DND-41 (cell line): ENCODE measurements at regions not wholly inside any gene's neighbourhood (a gene's known extent, or its start where the extent isn't known, plus 50 kb on each side); places are given as distances from the start of the nearest gene placed in this dataset.

Experiments used
- ATAC-seq: fragments of 200-7000 bp; cut with Tn5 transposase; 3 replicates; pipeline ENCODE4 v1.9.1; 2021; ENCODE audit warnings: low read depth; ENCODE audit not compliant: insufficient read depth
- DNase-seq: peaks from one replicate; pipeline ENCODE4 v3.0.0-alpha.2; 2020
- H2AFZ ChIP-seq: 2 replicates; pipeline ENCODE4 v1.6.0; 2012; ENCODE audit warnings: low read depth, low read length
- H3K27ac ChIP-seq: 2 replicates; pipeline ENCODE4 v1.5.1; 2012; ENCODE audit warnings: low read length, inconsistent platforms
- H3K27me3 ChIP-seq: fragments of 200-600 bp; sonication (generic); 2 replicates; pipeline ENCODE4 v1.6.0; 2012; ENCODE audit warnings: low read length, mild to moderate bottlenecking, inconsistent platforms; ENCODE audit not compliant: insufficient read depth, poor library complexity
- H3K36me3 ChIP-seq: 2 replicates; pipeline ENCODE4 v1.5.1; 2012; ENCODE audit warnings: low read length, inconsistent platforms; ENCODE audit not compliant: insufficient read depth
- H3K4me1 ChIP-seq: 2 replicates; pipeline ENCODE4 v1.5.1; 2012; ENCODE audit warnings: mild to moderate bottlenecking, low read length; ENCODE audit not compliant: insufficient read depth
- H3K4me2 ChIP-seq: 2 replicates; pipeline ENCODE4 v1.6.0; 2012; ENCODE audit warnings: mild to moderate bottlenecking, moderate library complexity, low read length, inconsistent platforms; ENCODE audit not compliant: insufficient read depth
- H3K4me3 ChIP-seq, 2 experiments: fragments of 200-600 bp in 1 of 2; shearing (Covaris generic) in 1 of 2; 2 replicates each; pipeline ENCODE4 v1.5.1; 2012 to 2016; ENCODE audit warnings: inconsistent platforms in 2 of 2, low read length in 2 of 2, mild to moderate bottlenecking in 2 of 2, low read depth in 1 of 2, moderate library complexity in 1 of 2
- H3K79me2 ChIP-seq: 2 replicates; pipeline ENCODE4 v1.6.0; 2012; ENCODE audit warnings: low read length, inconsistent platforms; ENCODE audit not compliant: insufficient read depth
- H3K9ac ChIP-seq: 2 replicates; pipeline ENCODE4 v1.6.0; 2012; ENCODE audit warnings: low read depth, mild to moderate bottlenecking, inconsistent platforms, low read length, moderate library complexity
- H3K9me3 ChIP-seq: 2 replicates; pipeline ENCODE4 v1.5.1; 2012; ENCODE audit warnings: low read length, moderate library complexity, mild to moderate bottlenecking, inconsistent platforms; ENCODE audit not compliant: insufficient read depth, severe bottlenecking
- H4K20me1 ChIP-seq: 2 replicates; pipeline ENCODE4 v1.6.0; 2012; ENCODE audit warnings: low read length; ENCODE audit not compliant: insufficient read depth
- CTCF ChIP-seq: IDR thresholded peaks from 2 replicates; pipeline ENCODE4 v1.5.1; 2012; ENCODE audit warnings: borderline replicate concordance, low read length, moderate library complexity, mild to moderate bottlenecking; ENCODE audit not compliant: poor library complexity, severe bottlenecking; ENCODE audit errors: extremely low read depth
- EZH2 ChIP-seq: IDR thresholded peaks from 3 replicates; pipeline ENCODE4 v1.6.1; 2012; ENCODE audit warnings: borderline replicate concordance, low read depth, mild to moderate bottlenecking, moderate library complexity, low read length, inconsistent platforms; ENCODE audit not compliant: severe bottlenecking

GRCh38 chr20:40510622-40511021 lies 178.4 kb downstream of the MAFB start:
- ATAC-seq (no peak), DNase-seq (no peak)
- Histone ChIP-seq H3K36me3 (no peaks in the 10 kb centered on the region), H3K27me3 (peaks cover 15% of the 10 kb centered on the region), H3K9ac (no peak overlapping the region), H3K4me1 (no peaks in the 10 kb centered on the region), H3K4me2 (no peak overlapping the region), H2AFZ (no peak overlapping the region), H4K20me1 (no peaks in the 10 kb centered on the region), H3K79me2 (no peaks in the 10 kb centered on the region), H3K4me3 (no peak overlapping the region), H3K27ac (no peak overlapping the region), H3K9me3 (no peaks in the 10 kb centered on the region)
- TF ChIP-seq EZH2: no peak
- no peak for TF ChIP-seq CTCF

- H3K9ac ChIP-seq: no peak overlapping the region
- H3K27ac ChIP-seq: no peak overlapping the region
- no peak overlapping the region for H2AFZ ChIP-seq
- no peaks in the 10 kb centered on the region for H3K36me3 ChIP-seq
- no peak overlapping the region for H3K4me3 ChIP-seq
- H4K20me1 ChIP-seq: no peaks in the 10 kb centered on the region
- no peak for DNase-seq
- TF ChIP-seq CTCF (no peak), EZH2 (no peak)
- peaks cover 15% of the 10 kb centered on the region for H3K27me3 ChIP-seq
- no peaks in the 10 kb centered on the region for H3K79me2 ChIP-seq
- no peaks in the 10 kb centered on the region for H3K9me3 ChIP-seq
- H3K4me1 ChIP-seq: no peaks in the 10 kb centered on the region
- H3K4me2 ChIP-seq: no peak overlapping the region
- ATAC-seq: no peak
These were observed 180.2 kb downstream of the MAFB start for GRCh38 chr20:40508821-40509220.

- H3K4me3 ChIP-seq: no peak overlapping the region
- H3K9ac ChIP-seq: no peak overlapping the region
- ATAC-seq (peak; percentile 77), DNase-seq (peak; percentile 61)
- peaks cover 12% of the 10 kb centered on the region for H3K27me3 ChIP-seq
- no peak overlapping the region for H3K4me2 ChIP-seq
- H3K36me3 ChIP-seq: no peaks in the 10 kb centered on the region
- no peak overlapping the region for H2AFZ ChIP-seq
- H3K79me2 ChIP-seq: no peaks in the 10 kb centered on the region
- H4K20me1 ChIP-seq: no peaks in the 10 kb centered on the region
- H3K27ac ChIP-seq: no peak overlapping the region
- no peaks in the 10 kb centered on the region for H3K4me1 ChIP-seq
- H3K9me3 ChIP-seq: no peaks in the 10 kb centered on the region
- TF ChIP-seq CTCF: no peak
- no peak for TF ChIP-seq EZH2
These were observed 182.5 kb downstream of the MAFB start for GRCh38 chr20:40506537-40506939.

- Histone ChIP-seq H3K4me1 (no peaks in the 10 kb centered on the region), H3K4me2 (no peak overlapping the region), H3K4me3 (no peak overlapping the region), H3K27ac (no peak overlapping the region), H3K79me2 (no peaks in the 10 kb centered on the region), H3K9me3 (no peaks in the 10 kb centered on the region), H3K36me3 (no peaks in the 10 kb centered on the region), H4K20me1 (no peaks in the 10 kb centered on the region), H3K9ac (no peak overlapping the region), H2AFZ (no peak overlapping the region), H3K27me3 (peaks cover 3% of the 10 kb centered on the region)
- TF ChIP-seq EZH2 (no peak), CTCF (no peak)
- ATAC-seq: no peak
- DNase-seq: no peak
These were observed 185.9 kb downstream of the MAFB start for GRCh38 chr20:40503119-40503518.
